Spinal cord (tissue), 9 donors: ENCODE measurements at regions not wholly inside any gene's neighbourhood (a gene's known extent, or its start where the extent isn't known, plus 50 kb on each side); places are given as distances from the start of the nearest gene placed in this dataset.

Experiments used
- DNase-seq, 6 donors: peaks; one replicate each; pipeline versions ENCODE4 v3.0.0 to v3.0.0-alpha.2; 2013 to 2015; ENCODE audit warnings: low spot score in 6 of 6, low read depth in 4 of 6
- H3K27ac ChIP-seq: one replicate; pipeline ENCODE4 v1.5.1; 2013; ENCODE audit warnings: low read depth, low read length, control low read depth
- H3K27me3 ChIP-seq: one replicate; pipeline ENCODE4 v1.6.1; 2013; ENCODE audit warnings: low read length; ENCODE audit not compliant: control insufficient read depth, insufficient read depth
- H3K36me3 ChIP-seq: one replicate; pipeline ENCODE4 v1.6.1; 2013; ENCODE audit warnings: low read length; ENCODE audit not compliant: control insufficient read depth, insufficient read depth
- H3K4me1 ChIP-seq: one replicate; pipeline ENCODE4 v1.6.1; 2013; ENCODE audit warnings: low read length; ENCODE audit not compliant: control insufficient read depth, insufficient read depth
- H3K4me3 ChIP-seq: one replicate; pipeline ENCODE4 v1.5.1; 2013; ENCODE audit warnings: low read depth, low read length, control low read depth
- H3K9me3 ChIP-seq: one replicate; pipeline ENCODE4 v1.6.1; 2013; ENCODE audit warnings: low read length; ENCODE audit not compliant: control insufficient read depth, insufficient read depth
- WGBS: methylation state at CpG from one replicate; pipeline ENCODE4 v1.1.5; 2013; ENCODE audit warnings: missing lambda C conversion rate; ENCODE audit not compliant: insufficient coverage; 5-methylcytosine and 5-hydroxymethylcytosine counted together
- donor health status: healthy.

- 71% methylated on average over 7 of the region's 7 CpGs for WGBS
- Histone ChIP-seq H3K27ac (no peak overlapping the region), H3K27me3 (no peaks in the 10 kb centered on the region), H3K4me3 (no peak overlapping the region), H3K9me3 (no peaks in the 10 kb centered on the region), H3K4me1 (no peaks in the 10 kb centered on the region), H3K36me3 (no peaks in the 10 kb centered on the region)
- no peak for DNase-seq
These were observed 90.0 kb downstream of the FGF18 start for GRCh38 chr5:171509467-171509866.

- Histone ChIP-seq H3K9me3 (no peaks in the 10 kb centered on the region), H3K27me3 (no peaks in the 10 kb centered on the region), H3K4me1 (no peaks in the 10 kb centered on the region), H3K4me3 (no peak overlapping the region), H3K36me3 (no peaks in the 10 kb centered on the region), H3K27ac (no peak overlapping the region)
- no peak for DNase-seq
- WGBS, result 100% methylated on average over 1 of the region's 5 CpGs
These were observed 93.0 kb downstream of the FGF18 start for GRCh38 chr5:171512397-171512796.

GRCh38 chr5:171513591-171513990 is 94.1 kb downstream of the FGF18 start:
- no peaks in the 10 kb centered on the region for H3K4me1 ChIP-seq
- no peak overlapping the region for H3K4me3 ChIP-seq
- no peaks in the 10 kb centered on the region for H3K36me3 ChIP-seq
- no peaks in the 10 kb centered on the region for H3K9me3 ChIP-seq
- no peaks in the 10 kb centered on the region for H3K27me3 ChIP-seq
- WGBS, result no CpG with 5 or more reads among the region's 2 CpGs
- no peak for DNase-seq
- no peak overlapping the region for H3K27ac ChIP-seq

DNA sequence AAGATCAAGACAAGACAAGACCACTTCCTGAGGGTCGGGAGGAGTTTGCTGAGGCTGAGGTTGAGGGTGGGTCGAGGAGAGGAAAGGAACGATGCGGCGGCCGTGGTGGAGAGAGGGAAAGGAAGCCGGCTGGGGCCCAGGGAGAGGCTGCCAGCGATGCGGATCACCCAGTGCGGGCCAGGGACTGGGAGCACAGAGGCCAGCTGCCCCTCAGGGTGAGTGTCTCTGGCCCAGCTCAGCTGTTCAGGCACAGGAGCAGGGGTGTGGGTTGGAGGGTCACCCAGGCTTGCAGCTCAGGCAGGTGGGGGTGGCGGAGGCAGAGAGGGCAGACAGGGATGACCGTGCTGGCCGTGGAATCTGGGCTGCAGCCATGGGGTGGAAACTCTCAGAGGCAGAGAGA is 99.5 kb downstream of the FGF18 start:
- DNase-seq, result no peak
- Histone ChIP-seq H3K9me3 (no peaks in the 10 kb centered on the region), H3K4me3 (no peak overlapping the region), H3K4me1 (peaks cover 13% of the 10 kb centered on the region), H3K27ac (no peak overlapping the region), H3K36me3 (no peaks in the 10 kb centered on the region), H3K27me3 (no peaks in the 10 kb centered on the region)
- 90% methylated on average over 13 of the region's 13 CpGs for WGBS

DNA sequence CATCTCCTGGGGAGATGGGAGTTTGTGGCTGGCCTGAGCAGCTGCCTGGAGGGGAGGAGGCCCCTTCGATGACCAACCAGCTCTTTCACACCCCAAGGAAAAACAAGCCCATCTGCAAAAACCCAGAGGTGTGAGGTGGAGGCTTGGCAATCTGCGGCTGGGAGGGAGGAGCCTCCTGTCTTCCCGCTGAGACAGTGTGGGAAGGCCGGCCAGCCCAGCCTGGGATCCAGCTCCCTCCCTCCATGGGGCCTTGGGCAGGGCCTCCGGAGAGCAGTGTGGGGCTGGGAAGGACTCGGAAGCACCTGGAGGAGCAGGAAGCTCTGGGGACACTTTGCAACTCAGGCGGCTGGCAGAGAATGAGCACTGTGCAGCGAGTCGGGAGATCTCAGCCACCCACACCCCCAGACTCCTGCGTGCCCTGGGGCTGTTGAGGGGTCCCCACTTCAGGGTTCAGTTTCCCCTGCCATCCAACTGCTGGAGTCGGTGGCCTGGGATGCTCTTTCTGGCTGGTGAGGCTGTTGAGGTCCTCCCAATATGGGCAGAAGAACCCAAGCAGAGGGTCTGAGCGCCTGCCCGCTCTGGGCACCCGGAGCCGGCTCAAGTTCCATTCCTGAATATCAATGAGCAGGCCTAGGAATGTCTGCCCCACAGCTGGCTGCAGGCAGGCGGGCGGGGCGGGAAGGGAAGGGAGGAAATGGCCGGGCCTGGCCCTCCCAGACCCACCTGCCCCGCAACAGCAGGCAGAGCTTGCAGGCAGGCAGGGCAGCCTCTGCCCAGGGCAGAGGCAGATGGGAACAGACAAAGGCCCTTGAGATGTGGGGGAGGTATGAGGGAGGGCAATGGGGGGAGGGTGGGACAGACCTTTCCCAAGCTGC is 101.1 kb downstream of the FGF18 start:
- H3K9me3 ChIP-seq, result no peaks in the 10 kb centered on the region
- H3K27ac ChIP-seq, result no peak overlapping the region
- peak in 1 of 6 donors; percentile 32 for DNase-seq
- H3K27me3 ChIP-seq, result no peaks in the 10 kb centered on the region
- no peak overlapping the region for H3K4me3 ChIP-seq
- no peaks in the 10 kb centered on the region for H3K36me3 ChIP-seq
- peaks cover 27% of the 10 kb centered on the region for H3K4me1 ChIP-seq
- 48% methylated on average over 15 of the region's 20 CpGs for WGBS

GRCh38 chr5:171521219-171521633 is 101.8 kb downstream of the FGF18 start:
- H3K27me3 ChIP-seq, result no peaks in the 10 kb centered on the region
- H3K36me3 ChIP-seq, result no peaks in the 10 kb centered on the region
- no peak overlapping the region for H3K4me3 ChIP-seq
- DNase-seq, result peak in 2 of 6 donors; percentile 36 to 46
- peaks cover 27% of the 10 kb centered on the region for H3K4me1 ChIP-seq
- no CpG with 5 or more reads among the region's 1 CpG for WGBS
- no peak overlapping the region for H3K27ac ChIP-seq
- no peaks in the 10 kb centered on the region for H3K9me3 ChIP-seq

DNA sequence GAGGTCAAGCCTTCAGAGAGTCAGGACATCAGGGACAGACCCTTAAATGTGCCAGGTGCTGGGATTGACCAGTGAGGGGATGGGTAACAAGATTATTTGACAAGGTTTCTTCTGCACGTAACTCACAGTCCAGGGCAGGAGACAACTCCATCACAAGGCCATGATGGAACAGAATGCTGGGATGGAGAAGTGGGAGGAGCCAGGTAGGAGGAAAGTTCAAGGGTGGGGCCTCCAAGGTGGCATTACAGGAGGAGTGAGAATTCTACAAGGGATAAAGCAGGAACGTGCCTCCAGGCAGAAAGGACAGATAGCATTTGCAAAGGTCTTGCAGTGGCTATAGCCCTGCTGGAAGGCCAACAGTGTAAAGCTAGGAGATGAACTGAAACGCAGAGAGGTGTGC is 102.2 kb downstream of the FGF18 start:
- H3K9me3 ChIP-seq, result no peaks in the 10 kb centered on the region
- H3K4me1 ChIP-seq, result peaks cover 27% of the 10 kb centered on the region
- WGBS, result 81% methylated on average over 3 of the region's 3 CpGs
- H3K4me3 ChIP-seq, result no peak overlapping the region
- no peaks in the 10 kb centered on the region for H3K27me3 ChIP-seq
- no peak overlapping the region for H3K27ac ChIP-seq
- no peak for DNase-seq
- H3K36me3 ChIP-seq, result no peaks in the 10 kb centered on the region

DNA sequence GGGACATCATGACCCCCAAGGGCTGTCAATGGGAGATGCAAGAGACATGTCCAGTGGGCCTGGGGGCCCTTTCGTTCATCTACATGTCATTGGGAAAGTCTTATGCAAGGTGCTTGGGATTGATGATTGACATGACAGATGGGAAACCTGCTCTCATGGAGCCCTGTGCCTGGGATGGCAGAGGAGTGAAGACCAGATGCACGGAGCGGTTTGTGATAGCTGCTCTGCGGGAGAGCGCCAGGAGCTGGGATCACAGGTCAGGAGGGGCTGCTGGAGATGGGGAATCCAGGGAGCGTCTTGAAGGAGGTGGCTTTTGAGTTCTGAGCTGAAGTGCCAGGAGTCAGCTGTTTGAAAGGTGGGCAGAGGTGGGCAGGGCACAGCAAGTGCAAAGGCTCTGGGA is 104.3 kb downstream of the FGF18 start:
- 89% methylated on average over 6 of the region's 6 CpGs for WGBS
- no peaks in the 10 kb centered on the region for H3K27me3 ChIP-seq
- no peak for DNase-seq
- H3K9me3 ChIP-seq, result no peaks in the 10 kb centered on the region
- no peak overlapping the region for H3K4me3 ChIP-seq
- H3K4me1 ChIP-seq, result peaks cover 27% of the 10 kb centered on the region
- H3K27ac ChIP-seq, result no peak overlapping the region
- H3K36me3 ChIP-seq, result no peaks in the 10 kb centered on the region

DNA sequence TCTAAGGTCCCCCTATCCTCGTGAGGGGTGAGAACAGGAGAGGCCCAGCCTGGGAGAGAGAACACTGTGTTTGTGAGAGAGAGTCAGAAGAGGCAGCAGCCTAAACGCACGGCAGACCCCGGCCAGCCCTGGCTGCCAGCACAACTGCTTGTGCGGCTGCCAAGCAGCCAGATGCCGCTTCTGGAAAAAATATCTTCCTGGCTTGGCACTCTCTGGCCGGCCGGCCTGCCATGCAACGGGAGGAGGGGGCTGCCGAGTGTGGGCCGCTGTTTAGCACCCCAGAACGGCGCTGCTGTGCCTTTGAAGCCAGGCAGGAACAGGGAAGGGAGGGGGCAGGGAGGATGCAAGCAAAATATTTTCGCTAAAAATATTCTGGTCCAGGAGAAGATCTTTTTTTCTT is 105.0 kb downstream of the FGF18 start:
- Histone ChIP-seq H3K36me3 (no peaks in the 10 kb centered on the region), H3K27ac (no peak overlapping the region), H3K4me3 (no peak overlapping the region), H3K4me1 (peaks cover 27% of the 10 kb centered on the region), H3K27me3 (no peaks in the 10 kb centered on the region), H3K9me3 (no peaks in the 10 kb centered on the region)
- peak in 5 of 6 donors; percentile 15 to 85 (median 33) for DNase-seq
- WGBS, result 8% methylated on average over 13 of the region's 14 CpGs

GRCh38 chr5:171525085-171525484 is 105.6 kb downstream of the FGF18 start:
- peaks cover 24% of the 10 kb centered on the region for H3K4me1 ChIP-seq
- no peaks in the 10 kb centered on the region for H3K36me3 ChIP-seq
- no peaks in the 10 kb centered on the region for H3K9me3 ChIP-seq
- no peak overlapping the region for H3K4me3 ChIP-seq
- WGBS, result 68% methylated on average over 4 of the region's 4 CpGs
- DNase-seq, result peak in 1 of 6 donors; percentile 12
- no peak overlapping the region for H3K27ac ChIP-seq
- no peaks in the 10 kb centered on the region for H3K27me3 ChIP-seq
